H1 (cell line): ENCODE measurements at regions not wholly inside any gene's neighbourhood (a gene's known extent, or its start where the extent isn't known, plus 50 kb on each side); places are given as distances from the start of the nearest gene placed in this dataset.

ENCODE experiments used
- BRCA1 ChIP-seq: IDR thresholded peaks from 2 replicates; pipeline ENCODE4 v1.6.1; 2012; ENCODE audit warnings: low read depth, low read length, improper control_type of control experiment
- RAD21 ChIP-seq, 2 experiments: IDR thresholded peaks in 1 of 2; conservative IDR thresholded peaks in 1 of 2; 2 replicates each; pipeline ENCODE4 v1.6.1; 2011; ENCODE audit warnings: low read depth in 2 of 2, low read length in 2 of 2, improper control_type of control experiment in 1 of 2, inconsistent platforms in 1 of 2, mild to moderate bottlenecking in 1 of 2, moderate library complexity in 1 of 2
- RFX5 ChIP-seq: IDR thresholded peaks from 2 replicates; pipeline ENCODE4 v1.6.1; 2011; ENCODE audit warnings: low read depth, low read length, improper control_type of control experiment, borderline replicate concordance
- TF ChIP-seq, protein P1 (sequence below): fragments of 300-600 bp; sonication (generic); IDR thresholded peaks from 2 replicates; pipeline ENCODE4 v1.7.1; 2012; ENCODE audit warnings: low read length, moderate library complexity, mild to moderate bottlenecking, inconsistent platforms; ENCODE audit not compliant: insufficient replicate concordance
- TF ChIP-seq, protein P2 (sequence below): IDR thresholded peaks from 2 replicates; pipeline ENCODE4 v1.6.1; 2011; ENCODE audit warnings: low read length, improper control_type of control experiment

DNA sequence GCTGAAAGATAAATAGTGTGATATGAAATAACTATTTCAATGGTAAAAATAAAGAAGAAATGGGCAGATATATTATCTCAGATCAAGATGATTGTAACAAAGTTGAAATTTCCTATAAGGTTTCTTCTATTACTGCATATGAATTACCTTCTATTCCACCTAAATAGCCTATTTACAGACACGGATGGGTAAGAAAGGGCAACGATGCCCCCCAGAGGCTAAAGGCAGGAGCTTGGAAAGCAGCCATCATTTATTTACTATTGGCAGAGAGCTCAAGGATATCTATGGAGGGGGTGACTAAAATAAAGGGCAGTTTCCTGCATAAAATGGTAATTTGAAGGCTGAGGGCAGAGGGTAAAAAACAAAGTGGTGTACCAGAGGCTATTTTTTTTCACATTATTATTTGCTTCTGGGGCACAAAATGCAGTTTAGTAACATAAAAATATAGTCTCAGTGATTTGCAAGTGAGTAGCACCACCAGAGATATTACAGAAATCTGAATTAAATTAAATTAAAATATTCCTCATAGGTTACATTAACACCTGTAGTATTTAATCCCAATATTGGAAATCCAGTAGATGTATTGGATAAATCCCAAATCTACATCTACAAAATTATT is 123.1 kb downstream of the BTC start (continued):
- TF ChIP-seq, protein P1, sequence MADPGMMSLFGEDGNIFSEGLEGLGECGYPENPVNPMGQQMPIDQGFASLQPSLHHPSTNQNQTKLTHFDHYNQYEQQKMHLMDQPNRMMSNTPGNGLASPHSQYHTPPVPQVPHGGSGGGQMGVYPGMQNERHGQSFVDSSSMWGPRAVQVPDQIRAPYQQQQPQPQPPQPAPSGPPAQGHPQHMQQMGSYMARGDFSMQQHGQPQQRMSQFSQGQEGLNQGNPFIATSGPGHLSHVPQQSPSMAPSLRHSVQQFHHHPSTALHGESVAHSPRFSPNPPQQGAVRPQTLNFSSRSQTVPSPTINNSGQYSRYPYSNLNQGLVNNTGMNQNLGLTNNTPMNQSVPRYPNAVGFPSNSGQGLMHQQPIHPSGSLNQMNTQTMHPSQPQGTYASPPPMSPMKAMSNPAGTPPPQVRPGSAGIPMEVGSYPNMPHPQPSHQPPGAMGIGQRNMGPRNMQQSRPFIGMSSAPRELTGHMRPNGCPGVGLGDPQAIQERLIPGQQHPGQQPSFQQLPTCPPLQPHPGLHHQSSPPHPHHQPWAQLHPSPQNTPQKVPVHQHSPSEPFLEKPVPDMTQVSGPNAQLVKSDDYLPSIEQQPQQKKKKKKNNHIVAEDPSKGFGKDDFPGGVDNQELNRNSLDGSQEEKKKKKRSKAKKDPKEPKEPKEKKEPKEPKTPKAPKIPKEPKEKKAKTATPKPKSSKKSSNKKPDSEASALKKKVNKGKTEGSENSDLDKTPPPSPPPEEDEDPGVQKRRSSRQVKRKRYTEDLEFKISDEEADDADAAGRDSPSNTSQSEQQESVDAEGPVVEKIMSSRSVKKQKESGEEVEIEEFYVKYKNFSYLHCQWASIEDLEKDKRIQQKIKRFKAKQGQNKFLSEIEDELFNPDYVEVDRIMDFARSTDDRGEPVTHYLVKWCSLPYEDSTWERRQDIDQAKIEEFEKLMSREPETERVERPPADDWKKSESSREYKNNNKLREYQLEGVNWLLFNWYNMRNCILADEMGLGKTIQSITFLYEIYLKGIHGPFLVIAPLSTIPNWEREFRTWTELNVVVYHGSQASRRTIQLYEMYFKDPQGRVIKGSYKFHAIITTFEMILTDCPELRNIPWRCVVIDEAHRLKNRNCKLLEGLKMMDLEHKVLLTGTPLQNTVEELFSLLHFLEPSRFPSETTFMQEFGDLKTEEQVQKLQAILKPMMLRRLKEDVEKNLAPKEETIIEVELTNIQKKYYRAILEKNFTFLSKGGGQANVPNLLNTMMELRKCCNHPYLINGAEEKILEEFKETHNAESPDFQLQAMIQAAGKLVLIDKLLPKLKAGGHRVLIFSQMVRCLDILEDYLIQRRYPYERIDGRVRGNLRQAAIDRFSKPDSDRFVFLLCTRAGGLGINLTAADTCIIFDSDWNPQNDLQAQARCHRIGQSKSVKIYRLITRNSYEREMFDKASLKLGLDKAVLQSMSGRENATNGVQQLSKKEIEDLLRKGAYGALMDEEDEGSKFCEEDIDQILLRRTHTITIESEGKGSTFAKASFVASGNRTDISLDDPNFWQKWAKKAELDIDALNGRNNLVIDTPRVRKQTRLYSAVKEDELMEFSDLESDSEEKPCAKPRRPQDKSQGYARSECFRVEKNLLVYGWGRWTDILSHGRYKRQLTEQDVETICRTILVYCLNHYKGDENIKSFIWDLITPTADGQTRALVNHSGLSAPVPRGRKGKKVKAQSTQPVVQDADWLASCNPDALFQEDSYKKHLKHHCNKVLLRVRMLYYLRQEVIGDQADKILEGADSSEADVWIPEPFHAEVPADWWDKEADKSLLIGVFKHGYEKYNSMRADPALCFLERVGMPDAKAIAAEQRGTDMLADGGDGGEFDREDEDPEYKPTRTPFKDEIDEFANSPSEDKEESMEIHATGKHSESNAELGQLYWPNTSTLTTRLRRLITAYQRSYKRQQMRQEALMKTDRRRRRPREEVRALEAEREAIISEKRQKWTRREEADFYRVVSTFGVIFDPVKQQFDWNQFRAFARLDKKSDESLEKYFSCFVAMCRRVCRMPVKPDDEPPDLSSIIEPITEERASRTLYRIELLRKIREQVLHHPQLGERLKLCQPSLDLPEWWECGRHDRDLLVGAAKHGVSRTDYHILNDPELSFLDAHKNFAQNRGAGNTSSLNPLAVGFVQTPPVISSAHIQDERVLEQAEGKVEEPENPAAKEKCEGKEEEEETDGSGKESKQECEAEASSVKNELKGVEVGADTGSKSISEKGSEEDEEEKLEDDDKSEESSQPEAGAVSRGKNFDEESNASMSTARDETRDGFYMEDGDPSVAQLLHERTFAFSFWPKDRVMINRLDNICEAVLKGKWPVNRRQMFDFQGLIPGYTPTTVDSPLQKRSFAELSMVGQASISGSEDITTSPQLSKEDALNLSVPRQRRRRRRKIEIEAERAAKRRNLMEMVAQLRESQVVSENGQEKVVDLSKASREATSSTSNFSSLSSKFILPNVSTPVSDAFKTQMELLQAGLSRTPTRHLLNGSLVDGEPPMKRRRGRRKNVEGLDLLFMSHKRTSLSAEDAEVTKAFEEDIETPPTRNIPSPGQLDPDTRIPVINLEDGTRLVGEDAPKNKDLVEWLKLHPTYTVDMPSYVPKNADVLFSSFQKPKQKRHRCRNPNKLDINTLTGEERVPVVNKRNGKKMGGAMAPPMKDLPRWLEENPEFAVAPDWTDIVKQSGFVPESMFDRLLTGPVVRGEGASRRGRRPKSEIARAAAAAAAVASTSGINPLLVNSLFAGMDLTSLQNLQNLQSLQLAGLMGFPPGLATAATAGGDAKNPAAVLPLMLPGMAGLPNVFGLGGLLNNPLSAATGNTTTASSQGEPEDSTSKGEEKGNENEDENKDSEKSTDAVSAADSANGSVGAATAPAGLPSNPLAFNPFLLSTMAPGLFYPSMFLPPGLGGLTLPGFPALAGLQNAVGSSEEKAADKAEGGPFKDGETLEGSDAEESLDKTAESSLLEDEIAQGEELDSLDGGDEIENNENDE = no peak
- TF ChIP-seq RAD21 (IDR thresholded peaks at IDR 0.05 in 1 of 2, conservative IDR thresholded peaks at IDR 0.05 in 1 of 2; ENCODE audit: low read depth in 2 of 2, low read length in 2 of 2) = peak; percentile 90 to 92
- TF ChIP-seq, protein P2, sequence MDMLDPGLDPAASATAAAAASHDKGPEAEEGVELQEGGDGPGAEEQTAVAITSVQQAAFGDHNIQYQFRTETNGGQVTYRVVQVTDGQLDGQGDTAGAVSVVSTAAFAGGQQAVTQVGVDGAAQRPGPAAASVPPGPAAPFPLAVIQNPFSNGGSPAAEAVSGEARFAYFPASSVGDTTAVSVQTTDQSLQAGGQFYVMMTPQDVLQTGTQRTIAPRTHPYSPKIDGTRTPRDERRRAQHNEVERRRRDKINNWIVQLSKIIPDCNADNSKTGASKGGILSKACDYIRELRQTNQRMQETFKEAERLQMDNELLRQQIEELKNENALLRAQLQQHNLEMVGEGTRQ = no peak
- TF ChIP-seq RFX5 = no peak
- TF ChIP-seq BRCA1 = no peak
